G401.6 (cell line): ENCODE measurements at regions not wholly inside any gene's neighbourhood (a gene's known extent, or its start where the extent isn't known, plus 50 kb on each side); places are given as distances from the start of the nearest gene placed in this dataset.
"Not testable (repeated sequence)": the region's sequence is repeated elsewhere in the genome, so short reads cannot be mapped to it uniquely, and the experiment has no call there.

ENCODE experiments used
- FAIRE-seq: peaks from 2 replicates; lab custom pipeline; 2012; peaks lifted over from hg19 to GRCh38; lab: Jason Lieb, UNC

DNA sequence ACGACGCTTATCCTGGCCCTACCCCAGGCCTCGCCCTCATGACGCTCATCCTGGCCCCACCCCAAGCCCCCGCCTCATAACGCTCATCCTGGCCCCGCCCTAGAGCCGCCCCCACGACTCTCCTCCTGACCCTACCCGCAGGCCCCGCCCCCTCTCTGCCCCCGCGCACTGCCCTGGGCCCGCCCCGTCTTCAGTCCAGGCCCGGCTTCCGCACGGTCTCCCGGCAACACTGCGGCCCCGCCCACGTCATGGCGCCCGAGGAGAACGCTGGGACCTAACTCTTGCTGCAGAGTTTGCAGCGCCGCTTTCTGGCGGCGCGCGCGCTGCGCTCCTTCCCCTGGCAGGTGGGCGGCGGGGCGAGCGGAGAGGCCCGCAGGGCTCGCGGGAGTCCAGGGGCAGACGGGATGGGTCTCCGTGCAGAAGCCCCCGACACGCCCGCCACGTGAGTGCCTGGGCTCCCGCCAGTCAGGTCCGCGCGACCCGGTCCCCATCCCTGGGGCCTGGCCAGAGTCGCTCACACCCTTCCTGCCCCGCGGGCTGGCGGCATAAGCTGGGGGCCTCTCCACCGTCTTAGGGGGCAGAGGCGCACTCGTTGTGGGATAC lies 52.5 kb upstream of the ROPN1B start:
- no peak for FAIRE-seq

DNA sequence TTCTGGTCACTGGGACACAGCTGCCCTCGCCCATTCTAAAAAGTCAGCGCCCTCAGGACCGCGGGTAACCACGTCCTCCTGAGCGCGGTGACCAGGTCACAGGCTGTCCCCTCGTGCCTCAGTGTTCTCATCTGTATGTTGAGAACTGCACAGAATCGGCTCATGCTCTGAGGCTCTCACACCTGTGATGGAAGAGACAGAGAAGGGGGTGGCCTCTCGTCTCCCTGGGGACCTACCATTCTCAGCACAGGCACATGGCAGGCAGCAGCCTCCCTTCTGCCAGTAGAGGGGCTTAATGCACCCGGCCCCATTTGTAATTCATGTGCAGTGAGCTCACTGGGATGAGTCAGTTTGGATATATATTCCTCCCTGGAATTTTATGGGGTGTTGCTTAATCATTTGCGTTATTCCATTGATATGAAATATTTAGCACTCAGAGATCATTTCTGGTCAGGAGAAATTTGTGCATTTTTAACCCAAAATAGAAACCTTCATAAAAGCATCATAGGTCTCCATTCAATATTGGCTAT lies 51.9 kb upstream of the ROPN1B start:
- FAIRE-seq: not testable (repeated sequence)

DNA sequence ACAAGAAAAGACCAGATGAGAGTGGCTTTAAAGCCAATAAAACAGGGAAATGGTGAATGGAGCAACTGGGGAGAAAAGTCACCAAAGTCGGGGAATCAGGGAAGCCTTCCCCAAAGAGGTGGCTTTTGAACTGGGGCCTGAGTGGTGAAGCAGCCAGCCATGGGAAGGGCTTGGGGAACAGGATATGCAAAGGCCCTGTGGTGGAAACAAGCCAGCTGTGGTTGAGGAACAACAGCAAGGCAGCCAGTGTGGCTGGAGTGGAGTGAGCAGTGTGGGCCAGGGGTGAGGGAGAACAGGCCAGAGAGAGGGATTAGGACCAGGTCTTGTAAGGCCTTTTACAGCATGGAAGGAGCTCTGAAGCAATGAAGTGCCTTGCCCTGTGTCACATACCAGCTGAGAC lies 51.0 kb upstream of the ROPN1B start:
- not testable (repeated sequence) for FAIRE-seq

DNA sequence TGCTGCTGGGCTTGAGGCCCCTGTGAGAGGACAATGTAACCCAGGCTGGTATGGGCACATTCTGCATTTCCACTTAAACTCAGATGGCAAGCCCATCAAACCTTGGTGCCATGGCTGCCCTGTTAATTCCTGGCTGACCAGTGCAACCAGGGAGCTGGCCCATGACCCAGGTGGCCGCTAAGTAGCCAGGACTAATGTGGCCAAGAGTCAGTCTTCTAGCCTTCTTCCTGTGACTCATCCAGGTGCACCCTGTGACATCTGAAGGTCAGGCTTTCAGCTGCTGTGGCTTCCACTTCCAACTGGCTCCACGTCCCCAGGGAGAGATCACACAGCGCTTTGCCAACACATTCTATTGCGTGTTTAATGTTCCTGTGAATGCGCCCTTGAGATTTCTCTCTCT lies 50.5 kb upstream of the ROPN1B start:
- not testable (repeated sequence) for FAIRE-seq

DNA sequence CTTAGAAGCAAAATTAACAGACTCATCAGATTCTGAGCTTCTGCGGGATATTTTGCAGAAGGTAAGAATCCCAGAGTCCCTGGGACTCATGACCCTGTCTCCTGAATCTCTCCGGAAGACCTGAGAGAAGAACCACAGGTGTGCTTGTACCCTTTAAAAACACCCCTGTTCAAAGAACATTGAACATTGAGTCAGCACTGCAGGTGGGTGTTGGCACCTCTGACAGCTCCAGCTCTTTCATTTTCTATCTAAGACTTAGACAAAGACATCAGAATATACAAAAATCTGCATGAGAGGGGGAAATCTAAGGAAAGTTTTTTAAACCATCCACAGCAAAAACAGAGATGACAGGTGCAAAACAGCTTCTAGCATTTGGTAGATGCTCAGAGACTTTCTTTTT lies 50.1 kb upstream of the ROPN1B start:
- FAIRE-seq: not testable (repeated sequence)
